ENCODE measurements at regions not wholly inside any gene's neighbourhood (a gene's known extent, or its start where the extent isn't known, plus 50 kb on each side); places are given as distances from the start of the nearest gene placed in this dataset.
"Not testable (repeated sequence)": the region's sequence is repeated elsewhere in the genome, so short reads cannot be mapped to it uniquely, and the experiment has no call there.

DNA sequence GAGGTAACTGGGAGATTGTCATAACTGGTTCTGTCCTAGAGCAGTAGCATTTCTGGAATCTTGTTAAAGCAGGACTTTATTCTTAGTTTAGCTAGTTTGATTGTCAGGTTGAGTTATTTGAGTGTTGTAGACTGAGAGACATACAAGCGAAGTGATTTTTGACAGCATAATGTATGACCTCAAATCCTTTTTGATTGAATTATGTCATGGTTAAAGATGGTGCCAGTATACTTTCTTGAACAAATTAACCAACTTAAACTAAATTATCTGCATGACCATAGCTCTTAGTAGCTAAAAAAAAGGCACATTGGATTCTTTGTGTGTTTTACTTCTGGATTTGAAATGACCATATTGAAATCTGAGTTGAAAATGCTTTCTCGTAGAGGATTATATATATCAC is 626.6 kb downstream of the TMTC2 start:
- no peak for DNase-seq

DNA sequence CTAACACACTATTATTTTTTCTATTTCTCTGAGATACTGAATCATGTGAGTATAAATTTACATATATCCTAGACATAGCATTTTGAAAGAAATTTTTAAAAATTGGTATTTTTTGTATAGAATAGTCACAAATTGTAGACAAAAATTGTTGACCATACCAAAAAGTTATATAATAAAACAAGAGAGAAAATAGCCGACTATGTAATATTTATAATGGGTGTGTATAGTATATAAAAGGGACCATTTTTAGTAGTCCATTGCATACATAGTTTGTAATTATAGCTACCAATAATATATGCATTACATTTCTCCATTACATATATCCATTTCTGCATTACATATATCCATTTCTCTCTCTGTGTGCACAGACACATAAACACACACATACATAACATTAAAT is 590.2 kb downstream of the TMTC2 start:
- DNase-seq: no peak

DNA sequence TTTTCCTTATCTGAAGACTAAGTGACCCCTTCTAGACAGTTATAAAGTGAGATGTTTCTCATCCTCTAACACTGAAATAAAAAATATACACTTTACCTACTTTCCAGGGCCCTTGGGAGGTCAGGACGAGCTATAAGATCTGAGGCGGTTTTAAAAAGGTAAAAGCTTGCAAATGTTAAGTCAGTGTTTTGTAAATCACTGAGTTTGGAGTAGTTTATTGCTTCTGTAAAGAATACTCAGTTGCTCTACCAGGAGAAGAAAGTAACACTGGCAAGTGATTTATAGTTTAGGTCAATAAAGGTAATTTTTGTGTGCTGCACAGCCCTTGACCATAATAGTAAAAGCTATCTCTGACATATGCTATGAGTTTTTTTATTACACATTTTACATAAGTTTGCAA is 584.5 kb downstream of the TMTC2 start:
- DNase-seq: no peak

DNA sequence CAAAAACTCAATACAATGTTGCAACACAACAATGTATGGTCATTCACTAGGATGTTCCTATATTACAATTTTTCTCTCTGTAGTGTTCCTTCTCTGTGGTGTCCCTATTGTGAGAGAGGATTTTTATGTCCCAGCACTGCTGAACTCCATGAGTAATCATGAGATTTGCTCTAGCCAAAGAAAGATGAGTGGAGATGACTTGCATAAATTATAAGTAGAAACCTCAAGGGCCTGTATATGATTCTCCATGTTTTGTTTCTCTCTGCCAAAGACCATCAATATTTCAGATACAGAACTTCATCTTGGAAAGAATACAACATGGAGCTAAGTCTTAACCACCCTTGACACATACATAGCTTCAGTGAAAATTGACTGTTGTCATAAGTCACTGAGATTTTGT is 579.1 kb downstream of the TMTC2 start:
- no peak for DNase-seq

DNA sequence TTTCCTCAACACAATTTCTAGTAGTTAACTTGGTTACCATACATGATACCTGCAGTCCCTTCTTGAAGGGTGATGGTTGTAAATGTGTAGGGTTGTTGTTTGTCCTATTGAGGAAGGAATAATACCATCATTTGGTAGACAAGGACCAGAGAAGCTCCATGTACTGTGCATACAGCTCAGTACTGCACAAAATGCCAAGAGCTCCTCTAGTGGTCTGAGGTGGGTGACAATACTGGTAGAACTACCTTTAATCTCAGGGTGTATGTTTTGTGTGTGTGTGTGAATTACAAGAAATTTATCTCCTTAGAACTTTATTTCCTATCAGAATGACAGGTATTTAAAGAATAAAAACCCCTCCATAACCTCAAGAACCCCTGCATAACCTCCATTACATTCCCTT is 575.3 kb downstream of the TMTC2 start:
- DNase-seq: peak in 1 of 2 experiments; percentile 1

DNA sequence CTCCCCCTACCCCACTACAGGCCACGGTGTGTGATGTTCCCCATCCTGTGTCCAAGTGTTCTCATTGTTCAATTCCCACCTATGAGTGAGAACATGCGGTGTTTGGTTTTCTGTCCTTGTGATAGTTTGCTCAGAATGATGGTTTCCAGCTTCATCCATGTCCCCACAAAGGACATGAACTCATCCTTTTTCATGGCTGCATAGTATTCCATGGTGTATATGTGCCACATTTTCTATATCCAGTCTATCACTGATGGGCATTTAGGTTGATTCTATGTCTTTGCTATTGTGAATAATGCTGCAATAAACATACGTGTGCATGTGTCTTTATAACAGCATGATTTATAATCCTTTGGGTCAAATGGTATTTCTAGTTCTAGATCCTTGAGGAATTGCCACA is 573.4 kb downstream of the TMTC2 start:
- DNase-seq: not testable (repeated sequence)

DNA sequence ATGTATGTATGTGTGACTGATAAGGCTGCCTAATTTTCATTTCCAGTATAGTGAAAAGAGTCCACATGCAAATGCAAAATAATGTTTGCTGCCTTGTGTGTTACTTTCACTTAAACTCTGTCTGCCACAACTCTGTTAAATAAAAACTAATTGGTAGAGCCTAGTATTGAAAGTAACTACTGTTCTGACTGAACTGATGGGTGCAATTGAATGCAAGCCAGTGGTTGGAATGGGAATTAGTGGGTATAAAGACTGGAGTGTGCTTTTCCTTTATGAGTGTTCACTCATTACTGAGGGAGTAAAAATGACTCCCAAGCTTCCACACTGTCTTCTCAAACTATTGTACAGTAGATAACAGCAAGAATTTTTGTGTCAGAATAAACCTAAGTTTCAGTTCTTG is 571.0 kb downstream of the TMTC2 start:
- DNase-seq: no peak

DNA sequence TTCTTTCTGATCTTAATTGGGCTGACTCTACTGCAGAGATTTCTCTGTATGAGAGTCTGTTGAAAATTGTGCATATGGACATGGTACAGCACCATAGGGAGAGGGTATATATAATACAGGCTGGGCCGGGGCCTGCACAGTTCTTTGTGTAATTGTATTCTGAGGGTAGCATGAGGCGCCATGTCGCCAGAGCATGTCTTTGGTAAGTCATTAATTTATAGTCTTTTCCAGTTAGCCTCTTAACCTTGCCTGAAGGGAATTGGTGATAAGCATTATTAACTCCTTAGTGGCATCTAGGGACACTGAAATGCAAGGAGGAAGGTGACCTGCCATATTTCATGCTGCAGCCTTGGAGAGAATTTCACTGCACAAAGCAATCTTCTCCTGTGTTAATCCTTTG is 569.9 kb downstream of the TMTC2 start:
- DNase-seq: no peak

DNA sequence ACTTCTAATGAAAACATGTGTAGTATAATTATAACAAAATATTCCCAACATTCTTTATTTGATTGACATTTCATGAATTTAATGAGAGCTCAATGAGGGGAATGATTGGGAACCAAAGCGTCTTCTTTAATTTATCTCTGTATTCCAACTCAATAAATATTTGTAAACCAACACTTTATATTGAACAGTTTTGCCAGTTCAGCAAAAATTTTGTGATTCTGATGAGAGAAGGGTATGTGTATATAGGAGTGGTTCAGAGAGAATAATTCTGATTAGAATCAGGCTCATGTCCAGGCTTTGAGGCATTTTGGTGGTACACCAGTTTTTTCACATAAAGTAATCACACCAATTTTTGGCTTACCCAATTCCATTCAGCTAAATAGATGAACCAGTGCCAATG is 564.2 kb downstream of the TMTC2 start:
- no peak for DNase-seq

DNA sequence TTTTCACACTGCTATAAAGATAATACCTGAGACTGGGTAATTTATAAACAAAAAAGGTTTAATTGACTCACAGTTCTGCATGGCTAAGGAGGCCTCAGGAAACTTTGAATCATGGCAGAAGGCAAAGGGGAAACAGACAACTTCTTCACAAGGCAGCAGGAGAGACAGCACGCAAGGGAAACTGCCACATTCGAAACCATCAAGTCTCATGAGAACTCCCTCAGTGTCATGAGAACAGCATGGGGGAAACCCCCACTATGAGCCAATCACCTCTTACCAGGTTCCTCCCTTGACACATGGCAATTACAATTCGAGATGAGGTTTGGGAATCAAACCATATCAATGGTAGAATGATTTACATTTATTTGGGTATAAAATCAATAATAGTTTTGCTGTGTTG is 558.5 kb downstream of the TMTC2 start:
- no peak for DNase-seq

DNA sequence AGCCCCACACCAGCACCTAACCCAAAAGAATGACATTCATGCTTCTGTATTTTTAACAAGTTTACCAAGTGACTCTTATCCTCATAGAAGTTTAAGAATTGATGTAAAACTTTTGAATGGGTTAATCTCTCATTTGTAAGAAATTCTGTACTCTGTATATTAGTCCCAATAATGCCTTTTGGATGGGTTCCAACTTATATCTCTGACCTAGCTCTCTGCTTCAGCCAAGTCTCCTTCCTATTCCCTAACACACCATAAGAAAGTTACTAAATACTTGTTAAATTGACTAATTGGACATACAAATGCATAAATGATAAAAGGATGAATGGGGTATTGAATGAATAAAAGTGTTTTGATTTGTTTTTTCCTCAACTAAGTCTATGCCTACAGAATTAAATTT is 557.3 kb downstream of the TMTC2 start:
- no peak for DNase-seq

DNA sequence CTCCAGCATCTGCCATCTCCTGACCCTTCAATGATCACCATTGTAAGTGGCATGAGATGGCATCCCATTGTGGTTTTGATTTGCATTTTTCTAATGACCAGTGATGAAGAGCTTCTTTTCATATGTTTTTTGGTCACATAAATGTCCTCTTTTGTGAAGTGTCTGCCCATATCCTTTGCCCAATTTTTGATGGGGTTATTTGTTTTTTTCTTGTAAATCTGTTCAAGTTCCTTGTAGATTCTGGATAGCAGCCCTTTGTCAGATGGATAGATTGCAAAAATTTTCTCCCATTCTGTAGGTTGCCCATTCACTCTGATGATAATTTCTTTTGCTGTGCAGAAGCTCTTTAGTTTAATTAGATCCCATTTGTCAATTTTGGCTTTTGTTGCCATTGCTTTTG is 547.3 kb downstream of the TMTC2 start:
- DNase-seq: not testable (repeated sequence)

DNA sequence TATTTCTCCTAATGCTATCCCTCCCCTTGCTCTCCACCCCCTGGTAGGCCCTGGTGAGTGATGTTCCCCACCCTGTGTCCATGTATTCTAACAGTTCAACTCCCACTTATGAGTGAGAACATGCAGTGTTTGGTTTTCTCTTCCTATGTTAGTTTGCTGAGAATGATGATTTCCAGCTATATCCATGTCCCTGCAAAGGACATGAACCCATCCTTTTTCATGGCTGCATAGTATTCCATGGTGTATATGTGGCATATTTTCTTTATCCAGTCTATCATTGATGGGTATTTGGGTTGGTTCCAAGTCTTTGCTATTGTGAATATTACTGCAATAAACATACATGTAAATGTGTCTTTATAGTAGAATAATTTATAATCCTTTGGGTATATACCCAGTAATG is 540.3 kb downstream of the TMTC2 start:
- not testable (repeated sequence) for DNase-seq

DNA sequence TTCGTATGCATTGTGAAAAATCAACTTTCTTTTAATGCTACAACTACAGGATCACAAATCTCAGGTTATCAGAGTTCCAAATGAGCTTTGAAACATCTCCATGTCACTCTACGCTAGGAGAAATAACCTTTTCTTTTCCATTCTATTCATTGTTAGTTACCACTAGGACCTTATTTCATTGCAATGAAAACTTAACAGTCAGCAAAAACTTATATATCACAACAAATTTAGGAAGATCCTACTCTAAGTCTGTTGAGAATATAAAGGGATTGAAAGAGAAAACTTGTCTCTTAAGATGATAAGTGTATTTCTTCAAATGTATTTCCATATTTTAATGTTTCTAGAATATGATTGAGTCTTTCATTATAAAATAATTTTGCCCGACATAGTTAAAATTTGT is 539.1 kb downstream of the TMTC2 start:
- no peak for DNase-seq

DNA sequence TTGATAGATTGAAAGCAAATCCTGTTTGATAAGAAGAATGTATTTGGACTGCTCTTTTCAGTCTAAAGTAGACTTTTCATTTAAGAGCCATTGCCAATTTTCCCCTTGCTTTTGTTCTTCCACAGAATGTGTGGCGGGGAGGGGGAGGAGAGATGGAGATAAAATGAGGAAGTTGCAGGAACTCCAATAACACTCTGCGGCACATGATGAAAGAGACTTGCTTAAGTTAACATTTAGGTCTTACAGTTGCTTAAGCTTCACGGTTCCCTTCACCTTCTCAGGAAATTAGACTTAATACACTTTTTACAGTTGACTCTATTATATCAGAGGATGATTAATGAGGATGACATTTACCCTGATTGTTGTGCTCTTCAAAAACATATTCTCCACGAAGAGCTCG is 537.3 kb downstream of the TMTC2 start:
- DNase-seq: no peak

DNA sequence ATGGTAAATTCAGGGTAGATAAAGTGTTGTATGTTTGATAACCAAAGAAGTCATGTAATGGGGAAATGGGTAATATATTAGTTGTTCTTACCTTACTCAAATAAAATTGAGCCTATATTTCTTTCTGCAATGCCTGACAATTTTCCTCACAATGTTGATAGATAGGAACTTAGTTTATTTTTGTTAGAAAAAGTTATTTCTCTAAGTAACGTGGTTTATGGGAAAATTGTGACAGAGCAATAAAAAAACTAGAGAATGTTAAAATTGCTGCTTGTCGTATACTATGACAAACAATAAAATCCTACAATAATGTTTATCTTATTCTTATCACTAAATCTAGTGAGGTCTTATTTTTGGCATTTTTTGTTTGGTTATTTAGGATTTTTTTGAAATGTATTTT is 534.1 kb downstream of the TMTC2 start:
- DNase-seq: no peak

DNA sequence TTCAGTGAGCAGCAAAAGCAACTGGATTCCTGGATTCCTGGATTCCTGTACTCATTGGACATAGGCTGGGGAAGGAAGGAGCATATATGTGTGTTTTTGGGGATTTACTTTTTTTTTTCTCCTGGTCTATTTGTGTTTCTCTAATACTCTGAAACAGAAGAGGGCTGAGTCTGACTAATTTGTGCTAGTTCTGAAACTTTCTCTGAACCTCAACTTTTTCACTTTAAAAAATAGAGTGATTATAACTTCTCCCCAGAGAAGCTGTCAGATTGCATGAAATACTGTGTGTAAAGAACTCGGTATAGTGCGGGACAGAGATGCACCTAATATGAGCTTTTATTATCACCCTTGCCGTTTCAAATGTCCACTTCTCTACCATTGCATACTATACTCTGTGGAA is 529.5 kb downstream of the TMTC2 start:
- no peak for DNase-seq

DNA sequence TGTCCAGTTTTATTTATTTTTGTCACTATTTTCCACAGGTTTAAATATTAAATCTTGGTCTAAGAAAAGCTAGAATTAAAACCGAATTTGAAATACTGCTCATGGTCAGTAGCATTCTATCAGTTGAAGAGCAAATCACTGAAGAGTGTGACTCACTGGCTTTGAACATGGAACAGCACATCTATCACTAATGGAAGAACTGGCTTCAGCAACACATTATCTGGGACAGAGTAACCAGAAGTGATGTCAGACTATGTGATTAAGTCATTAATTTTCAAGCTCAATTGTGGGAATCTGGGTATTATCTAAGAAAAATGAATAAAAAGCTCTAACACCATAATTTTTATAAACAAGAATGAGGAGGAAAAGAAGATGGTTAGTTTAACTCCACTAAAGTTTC is 527.5 kb downstream of the TMTC2 start:
- DNase-seq: no peak

DNA sequence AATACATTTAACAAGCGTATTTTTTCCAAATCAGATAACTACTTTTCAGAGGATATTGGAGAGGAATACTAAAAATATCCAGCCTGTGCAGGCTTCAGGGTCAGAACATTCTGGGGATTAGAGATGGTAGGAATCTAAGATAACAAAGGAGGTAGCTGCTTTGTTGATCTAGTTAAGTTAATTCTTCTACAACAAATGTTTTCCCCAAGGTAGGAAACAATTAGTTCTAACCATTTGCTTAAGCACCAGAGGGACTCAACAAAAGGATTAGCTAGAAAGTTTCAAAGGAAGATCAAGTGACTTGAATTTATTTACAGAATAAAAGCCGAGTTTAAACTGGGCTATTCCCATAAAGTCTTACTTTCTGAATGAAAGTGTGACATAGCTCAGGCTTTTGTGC is 524.2 kb downstream of the TMTC2 start:
- no peak for DNase-seq

DNA sequence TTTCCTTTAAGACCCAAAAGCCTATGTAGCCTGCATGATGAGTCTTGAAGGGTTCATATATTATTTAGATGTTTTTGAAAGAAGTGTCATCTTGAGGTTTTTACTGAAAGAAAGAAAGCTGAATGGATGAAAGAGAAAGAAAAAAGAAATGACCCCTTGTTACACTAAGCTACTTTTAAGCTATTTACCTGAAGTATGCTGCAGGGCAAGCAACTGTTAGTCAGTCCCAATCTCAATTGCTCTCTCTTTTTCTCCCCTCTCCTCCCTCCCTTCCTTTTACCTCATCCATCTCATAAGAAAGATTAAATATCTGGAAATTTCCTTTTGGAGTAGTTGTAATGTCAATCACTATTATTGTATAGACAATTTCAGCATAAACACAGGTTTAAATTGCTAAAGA is 512.4 kb downstream of the TMTC2 start:
- DNase-seq: no peak

DNA sequence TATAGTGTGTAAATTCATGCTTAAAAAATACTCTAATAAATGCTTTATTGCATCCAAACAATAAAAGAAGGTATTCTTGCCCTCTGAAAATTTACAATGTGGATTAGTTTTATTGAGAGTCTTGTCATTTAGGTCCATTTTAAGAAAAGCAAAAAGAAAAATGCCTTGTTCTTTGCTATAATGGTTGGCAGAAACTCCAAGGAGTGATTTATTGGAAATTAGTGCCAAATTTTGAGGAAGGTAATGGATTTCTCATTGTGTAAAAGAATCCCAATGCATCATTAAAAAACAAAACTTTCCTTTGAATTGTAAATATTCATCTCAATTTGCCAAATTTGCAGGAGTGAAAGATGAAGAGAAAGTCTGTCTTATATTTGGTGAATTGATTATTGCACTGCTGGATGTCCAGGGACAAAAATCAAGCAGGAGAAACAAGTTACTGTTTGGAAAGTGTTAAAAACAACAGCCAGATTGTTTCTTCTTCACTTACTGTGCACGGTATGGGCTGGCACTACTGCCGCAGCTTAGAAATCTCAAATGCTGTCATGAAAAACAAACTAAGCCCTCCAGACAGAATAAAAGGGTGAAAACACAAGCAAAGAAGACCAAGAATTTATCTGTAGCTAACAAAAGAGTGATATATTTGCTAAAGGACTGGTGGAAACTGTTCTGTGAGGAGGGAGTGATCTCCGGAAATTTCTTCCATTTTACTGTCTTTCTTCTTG is 511.7 kb downstream of the TMTC2 start:
- DNase-seq: no peak

DNA sequence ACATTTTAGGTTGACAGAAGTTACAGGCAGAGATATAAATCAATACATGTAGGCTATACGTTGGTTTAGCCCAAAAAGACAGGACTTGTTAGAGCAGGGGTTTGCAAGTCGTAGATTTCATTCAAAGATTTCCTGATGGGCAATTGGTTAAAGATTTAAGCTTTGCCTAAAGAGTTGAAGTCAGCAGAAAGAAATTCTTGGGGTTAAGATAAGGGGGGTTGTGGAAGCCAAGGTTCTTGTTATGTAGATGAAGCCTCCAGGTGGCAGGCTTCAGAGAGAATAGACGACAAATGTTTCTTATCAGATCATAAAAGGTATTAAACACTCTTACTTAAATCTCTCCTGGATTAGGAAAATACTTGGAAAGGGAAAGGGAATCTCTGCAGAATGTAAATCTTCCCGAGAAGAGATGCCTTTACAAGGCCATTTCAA is 510.8 kb downstream of the TMTC2 start:
- DNase-seq: no peak

DNA sequence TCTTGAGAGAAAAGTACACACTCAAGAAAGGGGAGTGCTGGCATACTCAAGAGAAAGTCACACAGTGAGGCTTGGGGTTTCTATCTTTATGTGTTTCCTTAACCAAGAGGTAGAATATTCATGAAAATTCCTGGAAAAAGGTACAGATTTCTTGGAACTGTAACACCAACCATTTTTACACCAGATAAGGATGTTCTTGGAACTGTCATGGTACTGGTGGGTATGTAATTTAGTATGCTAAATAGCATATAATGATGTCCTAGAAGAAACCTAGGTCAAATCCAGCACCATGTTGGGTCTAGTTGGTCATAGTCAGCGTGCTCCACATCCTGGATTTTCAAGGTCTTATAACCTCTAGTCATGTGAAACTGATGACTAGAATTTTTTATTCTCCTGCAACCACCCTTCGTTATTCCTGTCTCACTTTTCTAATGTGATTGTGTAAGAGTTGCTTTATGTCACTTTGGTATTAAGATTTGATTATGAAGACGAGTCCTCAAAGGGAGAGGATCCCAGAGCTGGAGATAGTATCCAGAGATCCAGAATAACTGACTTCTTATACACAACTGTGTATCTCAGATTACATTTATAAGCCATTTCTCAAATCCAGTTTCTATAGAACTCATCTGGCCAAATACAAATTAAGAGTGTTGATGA is 510.1 kb downstream of the TMTC2 start:
- DNase-seq: no peak

DNA sequence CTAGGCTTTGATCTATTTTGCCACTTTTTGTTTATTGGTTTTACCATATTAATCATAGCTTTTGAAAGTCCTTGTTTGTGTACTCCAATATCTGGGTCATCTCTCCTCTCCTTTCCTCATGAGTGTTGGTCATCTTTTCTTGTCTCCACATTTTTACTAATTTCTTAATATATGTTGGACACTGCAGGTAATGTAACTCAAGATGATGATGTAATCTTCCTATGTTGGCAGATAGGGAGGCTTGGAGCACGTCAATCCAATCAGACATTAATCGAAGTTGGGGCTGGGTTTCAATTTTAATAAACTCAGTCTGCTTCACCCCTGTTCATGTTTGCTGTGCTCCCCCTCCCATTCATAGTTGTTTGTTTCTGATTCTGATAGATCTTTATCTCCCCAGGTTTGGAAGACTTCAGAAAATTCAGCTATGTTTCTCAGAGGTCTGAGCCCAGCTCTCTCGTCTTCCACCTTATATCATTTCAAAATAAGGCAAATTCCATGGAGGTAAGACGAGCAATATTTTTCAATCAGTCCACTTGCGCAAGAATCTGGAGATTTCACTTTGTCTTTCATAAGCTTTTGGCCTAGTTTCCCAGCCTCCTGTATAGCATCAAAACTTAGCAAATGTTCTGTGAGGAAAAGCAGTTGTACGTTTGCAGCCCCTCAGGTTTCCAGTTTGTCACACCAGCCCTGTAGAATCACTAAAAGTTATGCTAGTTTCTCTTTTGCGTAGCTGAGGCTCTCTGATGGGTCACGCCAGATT is 504.1 kb downstream of the TMTC2 start:
- no peak for DNase-seq
